GM18519 (cell line): ENCODE measurements at regions not wholly inside any gene's neighbourhood (a gene's known extent, or its start where the extent isn't known, plus 50 kb on each side); places are given as distances from the start of the nearest gene placed in this dataset.
"Not testable (repeated sequence)": the region's sequence is repeated elsewhere in the genome, so short reads cannot be mapped to it uniquely, and the experiment has no call there.

ENCODE experiments used
- ATAC-seq: cut with Tn5 transposase; IDR thresholded peaks from one replicate; pipeline ENCODE4 v1.9.1; 2021; ENCODE audit warnings: mild to moderate bottlenecking, moderate library complexity; ENCODE audit not compliant: unreplicated experiment, low FRiP score

DNA sequence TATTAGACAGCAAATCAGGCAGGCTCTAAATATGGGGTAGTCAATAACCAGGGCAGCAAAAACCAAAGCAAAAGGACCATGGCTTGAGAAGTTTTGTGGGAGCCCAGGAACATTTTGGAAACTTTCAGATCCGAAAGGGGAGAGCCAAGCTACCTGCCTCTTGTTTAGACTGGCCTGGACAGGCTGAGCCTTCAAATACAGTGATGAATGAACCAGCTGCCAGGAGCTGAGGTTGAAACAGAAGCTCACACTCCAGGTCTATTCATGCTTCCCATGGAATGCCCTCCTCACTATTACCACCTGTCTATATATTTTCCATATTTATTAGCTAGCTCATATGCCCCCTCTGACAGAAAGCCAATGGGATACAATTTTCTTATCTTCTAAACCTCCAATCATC is 150.8 kb upstream of the SLC44A1 start:
- no peak for ATAC-seq

DNA sequence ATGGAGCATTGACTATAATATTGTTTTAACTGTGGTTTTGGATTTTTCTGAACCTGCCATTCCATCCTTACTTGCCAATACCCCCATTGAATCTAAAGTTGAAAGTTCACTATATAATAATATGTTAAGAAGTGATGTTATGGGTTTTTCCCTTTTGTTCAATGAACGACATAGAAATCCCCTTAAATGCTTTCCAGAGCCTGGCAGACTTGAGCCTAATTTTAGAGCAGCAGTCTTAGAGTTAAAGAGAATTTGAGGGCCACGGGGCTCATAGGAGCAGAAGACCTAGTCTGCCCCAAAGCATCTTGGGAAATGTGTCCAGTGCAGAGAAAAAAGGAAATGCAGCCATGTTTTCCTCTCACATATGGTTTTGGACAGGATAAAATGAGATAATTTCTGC is 146.1 kb upstream of the SLC44A1 start:
- ATAC-seq: no peak

DNA sequence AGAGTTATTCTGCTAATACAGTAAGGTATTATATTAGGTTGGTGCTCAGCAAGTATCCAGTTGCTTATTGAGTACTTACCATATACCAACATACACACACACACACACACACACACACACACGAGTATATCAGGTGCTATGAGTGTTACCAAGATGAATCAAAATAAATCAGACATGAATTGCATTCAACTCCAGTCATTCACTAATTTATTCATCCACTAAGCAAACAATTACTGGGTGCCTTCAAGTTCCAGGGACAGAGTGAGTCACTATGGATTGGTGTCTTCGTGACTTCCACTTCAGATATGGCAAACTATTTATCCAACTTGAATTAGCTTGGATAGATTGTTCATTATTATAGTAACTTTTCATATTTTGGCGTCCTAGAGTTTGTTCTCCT is 140.7 kb upstream of the SLC44A1 start:
- no peak for ATAC-seq

DNA sequence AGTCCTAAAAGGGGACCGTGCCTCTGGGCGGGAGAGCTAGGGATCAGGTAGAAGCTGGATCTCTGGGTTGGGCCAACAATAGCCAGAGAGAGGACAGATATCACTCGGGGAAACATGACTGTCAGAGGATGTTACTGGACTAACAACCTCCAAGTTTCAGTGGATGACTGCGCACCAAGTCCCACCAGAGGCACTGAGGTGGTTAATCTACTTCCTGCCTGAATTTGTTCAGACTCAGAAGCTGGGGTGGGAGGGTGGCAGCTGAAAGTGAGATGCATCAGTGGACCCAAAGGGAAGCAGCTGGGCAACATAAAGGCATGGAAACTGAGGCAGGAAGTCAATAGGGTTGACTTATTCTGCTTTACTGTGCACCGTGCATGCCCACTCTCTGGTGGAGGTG is 130.1 kb upstream of the SLC44A1 start:
- ATAC-seq: no peak

DNA sequence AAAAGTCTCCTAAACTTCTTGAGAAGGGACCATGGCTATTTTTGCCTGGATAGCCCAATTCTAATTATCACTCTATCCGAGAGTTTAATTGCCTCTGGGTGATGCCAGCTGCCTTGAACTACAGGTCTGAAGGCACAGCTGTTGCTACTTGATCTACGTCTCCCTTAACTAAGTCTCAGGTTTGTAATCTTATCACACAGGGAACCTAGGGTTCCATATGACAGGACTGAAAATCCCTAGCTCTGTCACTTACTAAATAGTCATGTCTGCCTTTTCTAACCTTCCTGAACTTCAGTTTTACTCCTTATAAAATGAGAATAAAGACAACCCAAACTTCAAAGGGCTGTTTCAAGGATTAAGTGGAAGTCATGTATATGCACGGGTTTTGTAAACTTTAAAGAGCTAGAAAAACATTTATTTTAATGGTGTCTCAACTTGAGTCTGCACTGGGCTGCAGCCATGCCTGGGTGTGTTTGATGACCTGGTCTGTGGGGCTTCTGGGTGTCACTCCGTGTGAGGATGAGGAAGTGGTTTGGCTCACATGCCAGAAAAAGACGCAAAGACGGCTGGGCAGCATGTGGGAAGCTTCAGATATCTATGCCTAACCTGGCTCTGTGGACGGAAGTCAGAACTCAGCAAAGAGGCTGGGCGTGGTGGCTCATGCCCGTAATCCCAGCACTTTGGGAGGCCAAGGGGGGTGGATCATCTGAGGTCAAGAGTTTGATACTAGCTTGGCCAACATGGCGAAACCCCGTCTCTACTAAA is 129.3 kb upstream of the SLC44A1 start:
- peak; percentile 67 for ATAC-seq

DNA sequence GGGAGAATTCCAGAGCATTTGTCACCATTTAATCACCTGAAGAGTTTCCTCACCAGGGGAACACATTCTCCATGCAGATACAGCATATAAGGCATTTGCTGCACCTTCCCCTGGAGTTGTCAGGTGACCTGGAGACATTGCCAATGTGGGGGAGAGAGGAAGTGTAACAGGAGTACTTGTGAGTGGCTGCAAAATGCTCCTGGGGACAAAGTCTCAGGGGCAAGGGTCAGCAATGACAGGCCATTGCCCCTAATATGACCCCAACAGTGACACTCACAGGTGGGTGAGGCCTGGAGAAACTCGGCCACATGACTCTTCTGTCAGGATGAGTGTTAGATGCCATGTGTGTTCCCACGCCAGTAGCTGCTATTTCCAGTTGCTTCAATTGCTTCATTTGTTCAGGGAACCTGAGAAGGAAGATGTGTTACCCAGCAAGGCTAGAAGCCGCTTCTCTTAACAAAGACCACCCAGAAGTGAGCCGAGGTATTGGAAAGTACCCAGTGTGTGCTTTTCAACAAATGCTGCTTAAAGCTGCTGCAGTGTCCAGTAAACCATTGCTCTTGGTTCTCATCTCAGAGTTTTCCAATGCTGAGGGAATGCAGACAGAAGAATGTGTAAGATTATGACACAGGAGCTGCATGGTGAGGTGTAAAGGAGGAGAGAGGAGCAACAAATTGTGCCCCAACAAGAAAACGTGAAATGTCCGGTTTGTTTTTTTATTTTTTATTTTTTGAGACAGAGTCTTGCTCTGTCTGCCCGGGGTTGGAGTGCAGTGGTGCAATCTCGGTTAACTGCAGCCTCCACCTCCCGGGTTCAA is 128.2 kb upstream of the SLC44A1 start:
- ATAC-seq: no peak

DNA sequence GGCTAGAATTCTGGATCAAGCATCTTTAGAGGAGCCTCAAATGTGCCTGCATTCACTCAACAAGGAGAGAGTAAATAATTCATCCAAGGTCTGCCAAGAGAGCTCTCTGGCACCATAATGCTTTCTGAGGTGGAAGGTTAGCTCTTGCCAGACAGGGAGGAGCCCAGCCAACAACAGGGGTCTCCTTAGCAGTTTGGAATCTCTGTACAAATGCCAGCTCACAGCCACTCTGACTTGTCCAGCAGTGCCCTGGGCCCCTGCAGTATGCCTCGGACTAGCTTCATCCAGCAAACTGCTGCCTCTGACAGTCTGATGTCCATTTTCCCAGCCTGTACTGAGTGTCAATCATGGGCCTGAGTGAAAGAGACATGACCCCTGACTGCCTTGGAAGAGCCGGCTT is 127.2 kb upstream of the SLC44A1 start:
- no peak for ATAC-seq

DNA sequence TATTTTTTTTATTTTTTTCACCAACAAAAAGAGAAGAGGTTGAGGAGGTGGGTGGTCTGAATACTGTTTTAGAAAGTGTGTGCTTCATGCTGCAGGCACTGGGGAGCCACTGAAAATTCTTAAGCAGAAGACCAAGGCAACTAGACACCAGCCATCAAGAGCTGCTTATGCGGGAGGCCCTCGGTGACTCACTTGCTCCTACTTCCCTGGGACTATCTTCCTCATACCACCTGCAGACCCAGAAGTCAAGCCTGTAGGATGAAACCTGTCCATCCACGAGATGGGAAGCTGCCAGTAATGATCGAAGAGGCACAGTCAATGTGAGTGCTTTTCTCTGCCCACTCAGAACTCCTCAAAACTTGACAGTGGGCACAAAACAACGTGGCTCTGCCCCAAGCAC is 125.8 kb upstream of the SLC44A1 start:
- ATAC-seq: no peak

DNA sequence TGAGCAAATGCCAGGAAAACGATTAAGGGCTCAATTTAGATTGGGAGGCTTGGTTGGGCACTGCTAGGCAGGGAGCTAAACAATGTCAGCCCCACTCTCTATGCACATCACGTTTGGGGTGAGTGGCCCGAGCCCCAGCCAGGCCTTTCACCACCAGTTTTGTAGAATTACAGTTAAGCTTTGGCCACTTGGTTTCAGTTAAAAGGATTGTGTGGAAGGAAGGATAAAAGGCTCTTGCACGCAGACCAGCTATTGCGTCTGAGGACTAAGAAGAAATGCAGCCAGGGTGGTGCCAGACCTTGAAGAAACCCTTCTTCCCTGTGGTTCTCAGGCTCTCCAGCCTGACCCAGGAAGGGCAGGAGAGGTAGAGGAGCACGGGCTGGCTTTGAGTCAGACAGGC is 125.3 kb upstream of the SLC44A1 start:
- no peak for ATAC-seq

DNA sequence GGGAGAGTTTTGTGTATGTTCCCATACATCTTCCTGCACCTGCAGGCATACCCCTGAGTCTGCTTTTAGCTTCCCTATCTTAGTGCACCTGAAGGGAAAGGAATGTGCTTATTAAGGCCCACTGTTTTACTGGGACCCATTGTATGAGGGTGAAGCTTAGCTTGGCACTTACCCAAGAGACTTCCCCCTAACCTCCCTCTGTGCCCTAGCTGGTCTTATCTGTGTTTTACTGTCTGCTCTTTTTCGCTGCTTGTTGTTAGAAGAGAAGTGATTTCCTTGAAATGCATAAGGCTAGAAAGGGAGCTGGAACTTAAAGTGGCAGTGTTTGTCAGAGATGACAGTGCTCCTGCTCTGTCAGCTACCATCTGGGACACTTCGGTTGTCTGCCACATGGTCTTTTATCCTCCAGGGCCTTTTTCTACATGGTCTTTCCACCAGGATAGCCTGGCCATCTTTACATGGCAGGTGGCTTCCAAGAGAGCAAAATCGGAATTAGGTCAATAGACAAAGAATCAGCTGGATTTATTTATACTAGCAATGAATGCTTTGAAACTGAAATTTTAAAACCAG is 122.5 kb upstream of the SLC44A1 start:
- ATAC-seq: no peak

DNA sequence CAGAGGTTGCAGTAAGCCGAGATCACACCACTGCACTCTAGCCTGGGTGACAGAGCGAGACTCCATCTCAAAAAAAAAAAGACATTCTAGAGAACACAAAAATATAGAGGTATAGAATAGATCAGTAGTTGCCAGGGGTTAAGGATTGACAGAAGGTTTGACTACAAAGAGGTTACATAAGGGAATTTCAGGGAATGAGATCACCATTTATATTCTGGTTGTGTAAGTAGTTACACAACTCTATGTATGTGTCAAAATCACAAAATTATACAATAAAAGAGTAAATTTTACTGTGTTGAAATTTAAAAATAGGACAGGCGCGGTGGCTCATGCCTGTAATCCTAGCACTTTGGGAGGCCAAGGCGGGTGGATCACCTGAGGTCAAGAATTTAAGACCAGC is 119.9 kb upstream of the SLC44A1 start:
- ATAC-seq: not testable (repeated sequence)

DNA sequence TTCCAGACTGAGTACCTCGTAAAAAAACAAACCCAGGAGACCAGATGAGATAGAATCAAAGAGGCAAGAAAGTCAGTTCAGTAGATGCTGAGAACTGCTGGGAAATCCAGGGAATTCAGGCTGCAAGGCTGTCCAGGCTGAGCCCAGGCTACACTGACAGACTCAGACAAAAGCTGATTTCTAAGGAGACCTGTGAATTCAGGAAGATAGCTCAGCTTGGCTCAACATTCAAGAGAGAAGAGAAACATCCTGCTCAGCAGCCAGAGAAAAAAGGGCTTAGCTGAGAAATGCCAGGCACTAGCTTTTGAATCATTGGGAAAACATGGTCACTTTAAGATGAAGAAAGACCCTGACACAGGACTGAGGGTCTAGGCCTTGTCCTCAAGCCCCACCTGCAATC is 118.2 kb upstream of the SLC44A1 start:
- ATAC-seq: no peak

DNA sequence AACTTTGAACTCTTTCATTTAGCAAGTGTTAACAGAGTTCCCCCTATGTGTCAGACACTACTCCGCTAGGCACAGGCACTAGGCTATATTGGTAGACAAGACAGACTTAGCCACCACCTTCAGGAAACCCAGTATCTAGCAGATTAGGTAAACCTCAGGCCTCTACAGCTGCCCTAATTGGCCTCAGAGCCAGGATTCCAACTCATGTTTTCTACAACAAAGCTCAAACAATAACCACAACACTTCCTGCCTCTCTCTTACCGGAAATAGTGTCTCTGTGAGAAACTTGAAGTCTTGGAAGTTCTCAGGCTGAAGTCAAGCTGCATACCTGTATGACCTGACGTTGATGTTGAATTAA is 116.6 kb upstream of the SLC44A1 start:
- peak; percentile 99 for ATAC-seq

DNA sequence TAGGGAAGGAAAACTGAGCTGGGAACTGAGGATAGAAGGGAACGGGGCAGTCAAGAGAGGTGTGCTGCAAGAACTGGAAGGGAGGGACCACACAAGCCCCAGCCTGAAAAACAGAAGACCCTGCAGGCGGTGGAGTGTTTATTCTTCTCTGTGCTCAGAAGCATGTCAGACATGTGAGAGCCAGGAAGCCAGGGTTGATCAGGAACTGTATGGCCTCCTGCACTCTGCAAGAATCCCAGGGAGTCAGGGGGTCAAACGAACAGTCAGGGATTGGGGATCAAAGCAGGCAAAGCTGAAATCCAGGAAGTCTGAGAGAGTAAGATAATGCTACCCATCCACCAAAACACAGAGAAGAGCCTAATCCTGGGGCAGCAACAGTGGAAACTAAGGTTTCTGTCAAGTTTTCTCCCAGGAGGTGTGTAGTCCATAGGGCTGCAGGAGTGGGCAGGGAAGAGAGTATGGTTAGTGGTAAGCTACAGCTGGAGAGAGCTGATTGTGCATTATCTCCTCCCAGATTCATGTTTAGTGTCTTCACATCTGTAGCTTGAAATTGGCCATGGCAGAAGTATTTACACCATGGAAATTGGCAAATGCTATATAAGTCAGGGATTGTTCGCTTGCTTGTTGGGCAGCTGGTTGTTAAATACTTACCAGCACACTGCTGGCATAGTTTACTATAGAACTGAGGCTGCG is 115.4 kb upstream of the SLC44A1 start:
- ATAC-seq: no peak

DNA sequence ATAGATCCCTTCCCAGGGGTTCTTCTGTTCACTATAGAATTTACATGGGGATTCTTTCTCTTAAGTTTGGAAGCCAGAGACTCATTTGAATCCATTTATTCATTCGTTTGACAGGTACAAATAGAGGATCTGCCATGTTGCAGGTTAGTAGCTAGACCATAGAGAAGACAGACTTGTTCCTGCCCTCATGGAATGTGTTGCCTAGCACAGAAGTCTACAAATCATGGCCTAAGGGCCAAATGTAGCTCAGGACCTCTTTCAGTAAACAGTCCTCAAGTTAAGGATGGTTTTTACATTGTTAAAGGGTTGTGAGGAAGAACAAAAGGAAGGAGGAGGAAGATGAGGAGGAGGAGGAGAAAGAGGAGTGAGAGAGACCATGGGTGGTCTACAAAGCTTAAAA is 114.7 kb upstream of the SLC44A1 start:
- ATAC-seq: no peak

DNA sequence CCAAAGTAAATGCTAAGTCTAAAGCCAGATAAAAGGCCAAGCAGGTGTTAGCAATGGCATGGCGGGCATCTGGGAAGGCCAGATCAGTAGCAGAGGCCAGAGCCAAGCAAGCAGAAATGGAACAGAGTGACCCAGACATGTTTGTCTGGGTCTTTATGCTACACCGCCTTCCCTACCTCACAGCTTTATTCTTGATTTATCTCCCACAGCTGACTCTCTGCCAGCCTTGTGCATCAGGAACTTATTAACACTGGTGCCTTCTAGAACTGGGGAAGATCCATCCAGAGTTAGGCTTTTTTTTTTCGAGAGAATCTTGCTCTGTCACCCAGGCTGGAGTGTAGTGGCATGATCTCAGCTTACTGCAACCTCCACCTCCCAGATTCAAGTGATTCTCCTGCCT is 112.5 kb upstream of the SLC44A1 start:
- no peak for ATAC-seq

DNA sequence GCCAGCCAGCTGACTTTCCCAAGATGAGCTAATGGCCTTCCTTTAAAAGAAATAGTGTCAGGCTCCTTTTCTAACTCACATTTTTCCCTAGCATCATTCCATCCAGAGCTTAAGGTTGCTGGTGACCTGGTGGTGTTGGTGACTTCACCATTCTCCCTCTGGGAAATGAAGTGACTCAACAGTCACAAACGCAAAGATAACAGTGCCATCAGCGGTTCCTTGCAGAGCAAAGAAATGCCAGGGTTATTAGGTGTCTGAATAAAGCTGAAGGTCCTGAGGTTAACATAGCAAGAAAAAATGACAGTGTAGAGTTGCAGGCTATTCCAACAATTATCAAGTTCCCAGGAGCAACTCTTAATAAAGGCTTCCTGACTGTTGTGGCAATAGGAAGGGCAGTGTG is 111.8 kb upstream of the SLC44A1 start:
- no peak for ATAC-seq

DNA sequence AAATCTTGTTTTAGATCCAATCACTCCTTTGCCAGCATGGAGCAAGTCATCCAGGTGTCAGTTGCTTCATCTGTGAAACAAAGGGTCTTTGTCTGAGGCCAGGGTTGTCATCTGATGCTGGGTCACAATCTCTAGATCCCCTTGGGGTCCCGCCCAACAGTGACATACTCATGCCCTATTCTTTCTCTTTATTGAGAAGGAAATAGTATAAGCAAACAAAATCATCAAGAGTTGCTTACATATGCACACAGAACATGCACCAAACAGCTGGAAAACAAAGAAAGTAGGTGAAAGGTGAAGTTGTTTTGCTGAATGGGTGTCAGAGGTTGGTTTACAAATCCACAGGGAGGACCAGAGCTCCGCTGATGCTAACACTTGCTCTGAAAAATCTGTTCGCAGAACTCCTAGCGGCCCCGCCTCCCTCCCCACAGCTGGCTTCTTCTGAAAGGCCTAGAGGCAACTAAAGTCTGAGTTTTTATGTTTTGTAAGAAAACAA is 106.1 kb upstream of the SLC44A1 start:
- no peak for ATAC-seq

DNA sequence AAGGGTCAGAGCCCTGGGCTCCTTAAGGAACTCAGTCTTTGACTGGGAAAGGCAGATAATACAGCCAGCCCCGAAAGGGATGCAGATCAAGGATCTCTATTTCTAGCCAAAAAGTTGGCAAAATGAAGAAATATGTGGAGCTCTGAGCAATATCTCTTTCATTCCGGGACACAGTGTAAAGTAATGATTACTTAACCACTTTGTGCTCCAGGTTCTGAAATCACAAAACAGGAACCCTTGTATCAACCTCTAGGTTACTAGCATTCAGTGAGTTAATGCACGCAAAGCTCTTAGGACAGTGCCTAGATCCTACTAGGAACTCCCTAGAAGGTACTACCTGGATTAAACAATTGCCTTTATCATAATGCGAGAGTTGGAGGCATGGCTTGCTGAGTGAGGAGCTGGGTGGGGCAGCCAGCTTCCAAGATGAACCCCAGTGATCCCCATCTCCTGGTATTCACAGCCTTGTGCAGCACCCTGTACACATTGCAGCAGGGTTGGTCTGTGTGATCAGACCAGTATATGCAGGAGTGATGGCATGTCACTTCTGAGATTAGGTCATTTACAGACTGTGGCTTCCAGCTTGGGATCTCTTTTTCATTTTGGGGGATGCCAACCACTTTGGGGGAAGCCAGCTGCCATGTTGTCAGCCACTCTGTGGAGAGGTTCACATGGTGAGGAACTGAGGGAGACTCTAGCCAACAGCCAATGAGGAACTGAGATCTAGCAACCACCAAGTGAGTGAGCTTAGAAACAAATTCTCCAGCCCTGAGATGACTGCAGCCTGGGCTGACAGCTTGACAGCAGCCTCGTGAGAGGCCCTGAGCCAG is 103.1 kb upstream of the SLC44A1 start:
- ATAC-seq: peak; percentile 90

DNA sequence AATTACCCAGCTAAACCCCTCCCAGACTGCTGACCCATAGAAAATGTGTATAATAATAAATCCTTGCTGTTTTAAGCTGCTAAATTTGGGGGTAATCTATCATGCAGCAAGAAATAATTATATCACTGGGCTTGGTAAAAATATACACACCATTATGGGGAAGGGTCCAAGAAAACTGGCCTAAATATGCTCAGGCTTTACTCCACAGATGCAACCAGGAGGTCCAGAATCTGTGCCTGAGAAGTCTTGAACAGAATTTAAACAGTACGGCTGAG is 102.5 kb upstream of the SLC44A1 start:
- no peak for ATAC-seq
